ENCODE measurements at regions not wholly inside any gene's neighbourhood (a gene's known extent, or its start where the extent isn't known, plus 50 kb on each side); places are given as distances from the start of the nearest gene placed in this dataset.

DNA sequence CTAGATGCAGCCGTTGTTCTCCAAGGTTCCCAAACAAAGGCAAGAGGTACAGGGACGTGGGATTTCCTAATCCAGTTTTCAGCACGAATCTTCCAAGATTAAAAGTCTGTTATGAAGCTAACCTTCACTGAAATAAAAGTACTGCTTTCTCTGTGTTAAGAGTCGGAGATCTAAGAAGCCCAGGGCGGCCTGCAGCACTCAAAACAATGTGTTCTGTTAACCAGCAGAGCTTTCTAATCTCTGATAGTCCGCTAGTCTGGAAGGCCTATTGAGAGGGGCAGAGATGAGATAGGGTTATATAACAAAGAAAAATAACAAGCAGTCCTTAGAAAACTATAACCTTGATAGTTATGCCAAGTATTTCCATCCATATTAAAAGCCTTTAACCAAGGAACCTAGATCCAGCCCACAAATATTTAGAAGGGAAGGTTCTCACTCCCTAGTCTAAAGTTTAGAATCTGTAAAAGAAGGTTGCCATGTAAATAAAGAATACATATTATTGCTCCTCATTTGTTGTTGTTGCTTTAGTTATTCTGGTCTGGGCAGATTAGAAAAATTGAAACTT is 106.3 kb upstream of the SVIL start:
- TF ChIP-seq CTCF (IDR thresholded peaks at IDR 0.05; ENCODE audit: low read length, missing control alignments), result no peak
- no peak for DNase-seq (ENCODE audit: low read depth)
- no peak overlapping the region for H3K4me3 ChIP-seq (replicated peaks; ENCODE audit: low read depth, low read length)

- no peak for TF ChIP-seq CTCF (IDR thresholded peaks at IDR 0.05; ENCODE audit: low read length, missing control alignments)
- H3K4me3 ChIP-seq (replicated peaks; ENCODE audit: low read depth, low read length), result no peak overlapping the region
- DNase-seq (ENCODE audit: low read depth), result no peak
Observed at GRCh38 chr10:29738341-29738740, 103.6 kb upstream of the SVIL start.

- DNase-seq (ENCODE audit: low read depth), result no peak
- peak overlapping the region; percentile 21 for H3K4me3 ChIP-seq (replicated peaks; ENCODE audit: low read depth, low read length)
- TF ChIP-seq CTCF (IDR thresholded peaks at IDR 0.05; ENCODE audit: low read length, missing control alignments), result no peak
Observed at GRCh38 chr10:29737074-29737593, 102.4 kb upstream of the SVIL start.

- H3K4me3 ChIP-seq (replicated peaks; ENCODE audit: low read depth, low read length), result peak overlapping the region; percentile 68
- DNase-seq (ENCODE audit: low read depth), result peak; percentile 50
- TF ChIP-seq CTCF (IDR thresholded peaks at IDR 0.05; ENCODE audit: low read length, missing control alignments), result no peak
Observed at GRCh38 chr10:29736366-29737073, 101.7 kb upstream of the SVIL start.

- TF ChIP-seq CTCF (IDR thresholded peaks at IDR 0.05; ENCODE audit: low read length, missing control alignments), result peak; percentile 54
- DNase-seq (ENCODE audit: low read depth), result peak; percentile 67
- peak overlapping the region; percentile 68 for H3K4me3 ChIP-seq (replicated peaks; ENCODE audit: low read depth, low read length)
Observed at GRCh38 chr10:29735628-29736365, 101.0 kb upstream of the SVIL start.

- peak; percentile 37 for DNase-seq (ENCODE audit: low read depth)
- H3K4me3 ChIP-seq (replicated peaks; ENCODE audit: low read depth, low read length), result peak overlapping the region; percentile 68
- no peak for TF ChIP-seq CTCF (IDR thresholded peaks at IDR 0.05; ENCODE audit: low read length, missing control alignments)
Observed at GRCh38 chr10:29734962-29735627, 100.3 kb upstream of the SVIL start.

Data from fibroblast of pulmonary artery (primary cell).